A673 (cell line): ENCODE measurements at regions not wholly inside any gene's neighbourhood (a gene's known extent, or its start where the extent isn't known, plus 50 kb on each side); places are given as distances from the start of the nearest gene placed in this dataset.

Experiments used
- BruUV-seq: library from RNA; stranded (reverse); fragments of 400-500 nt; replicated peaks from 2 replicates; lab custom pipeline; 2021; lab: Mats Ljungman, UMichigan
- CTCF ChIA-PET: fragments of 300-600 bp; sonication (Branson Sonifier 250); formaldehyde crosslinking; loops from one replicate; lab custom pipeline; 2022; ENCODE audit warnings: antibody characterized with exemption; lab: Charles Lee
- POLR2A ChIA-PET: fragments of 300-600 bp; sonication (Branson Sonifier 250); formaldehyde crosslinking; loops from one replicate; lab custom pipeline; 2022; ENCODE audit warnings: antibody characterized with exemption; ENCODE audit not compliant: low non-redundant PET; lab: Charles Lee
- DNase-seq: peaks from one replicate; pipeline ENCODE4 v3.0.0-alpha.2; 2015; ENCODE audit warnings: low spot score
- H3K27ac ChIP-seq: fragments of 200-600 bp; sonication (generic); 2 replicates; pipeline ENCODE4 v1.5.1; 2016; ENCODE audit warnings: mixed run types, low read depth, mild to moderate bottlenecking, mixed read lengths, antibody characterized with exemption, low read length; ENCODE audit not compliant: poor library complexity, severe bottlenecking
- H3K27me3 ChIP-seq: fragments of 200-600 bp; sonication (generic); replicated peaks from 2 replicates; pipeline ENCODE4 v1.6.1; 2017; ENCODE audit warnings: mixed run types, low read depth, mild to moderate bottlenecking, mixed read lengths, antibody characterized with exemption, low read length; ENCODE audit not compliant: insufficient read depth, poor library complexity
- H3K36me3 ChIP-seq: fragments of 200-600 bp; sonication (generic); 2 replicates; pipeline ENCODE4 v1.6.1; 2016; ENCODE audit warnings: mixed run types, mild to moderate bottlenecking, mixed read lengths, antibody characterized with exemption, low read length; ENCODE audit not compliant: insufficient read depth, poor library complexity, severe bottlenecking
- H3K4me1 ChIP-seq: fragments of 200-600 bp; sonication (generic); 2 replicates; pipeline ENCODE4 v1.6.1; 2017; ENCODE audit warnings: mixed run types, mild to moderate bottlenecking, mixed read lengths, antibody characterized with exemption, low read length; ENCODE audit not compliant: insufficient read depth, poor library complexity, severe bottlenecking
- H3K4me3 ChIP-seq: fragments of 200-600 bp; sonication (generic); 2 replicates; pipeline ENCODE4 v1.5.1; 2016; ENCODE audit warnings: low read depth, mixed run types, mild to moderate bottlenecking, mixed read lengths, low read length; ENCODE audit not compliant: poor library complexity, severe bottlenecking
- H3K9me3 ChIP-seq: fragments of 200-600 bp; sonication (generic); 2 replicates; pipeline ENCODE4 v1.6.1; 2016; ENCODE audit warnings: mixed run types, low read depth, mild to moderate bottlenecking, mixed read lengths, antibody characterized with exemption, low read length; ENCODE audit not compliant: poor library complexity, severe bottlenecking
- CTCF ChIP-seq: fragments of 300-800, 200-600 bp; sonication (generic); conservative IDR thresholded peaks from 2 replicates; pipeline ENCODE4 v1.5.1; 2017; ENCODE audit warnings: low read depth, mild to moderate bottlenecking, antibody characterized with exemption, low read length, moderate library complexity, mixed read lengths
- EZH2 ChIP-seq: fragments of 200-600 bp; sonication (generic); IDR thresholded peaks from 2 replicates; pipeline ENCODE4 v1.6.1; 2017; ENCODE audit warnings: borderline replicate concordance, low read depth, mild to moderate bottlenecking, mixed read lengths, antibody characterized with exemption, low read length; ENCODE audit not compliant: poor library complexity, severe bottlenecking
- intact Hi-C: fragments of 100-400 bp; cut with micrococcal nuclease; formaldehyde crosslinking; loops from one replicate; pipeline ENCODE4 v1.10.0; 2022; ENCODE audit not compliant: unreplicated experiment

GRCh38 chr19:30924069-30924636 lies 425.1 kb downstream of the TSHZ3 start:
- Histone ChIP-seq H3K9me3 (no peaks in the 10 kb centered on the region), H3K4me3 (no peak overlapping the region), H3K27me3 (no peaks in the 10 kb centered on the region), H3K27ac (no peak overlapping the region), H3K36me3 (no peaks in the 10 kb centered on the region), H3K4me1 (no peaks in the 10 kb centered on the region)
- ChIA-PET CTCF (no interaction called here), POLR2A (interaction anchor here (0.7 kb wide), 1 partner anchor 30 kb away, joined by 3 read pairs; no protein-coding TSS in a partner anchor)
- no peak for TF ChIP-seq CTCF
- no peak for TF ChIP-seq EZH2
- no TSS peak for BruUV-seq
- intact Hi-C loops: no loop called here
- no peak for DNase-seq

- H3K4me3 ChIP-seq: no peak overlapping the region
- no peaks in the 10 kb centered on the region for H3K4me1 ChIP-seq
- intact Hi-C loops: no loop called here
- no TSS peak for BruUV-seq
- POLR2A ChIA-PET: interaction anchor here (0.7 kb wide), 1 partner anchor 30 kb away, joined by 3 read pairs; no protein-coding TSS in a partner anchor
- no peaks in the 10 kb centered on the region for H3K27me3 ChIP-seq
- TF ChIP-seq CTCF: no peak
- no peak for TF ChIP-seq EZH2
- no peaks in the 10 kb centered on the region for H3K9me3 ChIP-seq
- CTCF ChIA-PET: no interaction called here
- H3K36me3 ChIP-seq: no peaks in the 10 kb centered on the region
- H3K27ac ChIP-seq: no peak overlapping the region
- DNase-seq: no peak
Measured at GRCh38 chr19:30923621-30924020, 425.6 kb downstream of the TSHZ3 start.

GRCh38 chr19:30923096-30923495 lies 426.1 kb downstream of the TSHZ3 start:
- POLR2A ChIA-PET: no interaction called here
- Histone ChIP-seq H3K27me3 (no peaks in the 10 kb centered on the region), H3K36me3 (no peaks in the 10 kb centered on the region), H3K9me3 (no peaks in the 10 kb centered on the region), H3K27ac (no peak overlapping the region), H3K4me3 (no peak overlapping the region), H3K4me1 (no peaks in the 10 kb centered on the region)
- CTCF ChIA-PET: no interaction called here
- TF ChIP-seq EZH2 (no peak), CTCF (no peak)
- intact Hi-C loops: no loop called here
- no peak for DNase-seq
- no TSS peak for BruUV-seq
